HG02588 (cell line): ENCODE measurements at regions not wholly inside any gene's neighbourhood (a gene's known extent, or its start where the extent isn't known, plus 50 kb on each side); places are given as distances from the start of the nearest gene placed in this dataset.

Experiments used
- ATAC-seq: cut with Tn5 transposase; IDR thresholded peaks from one replicate; pipeline ENCODE4 v1.9.1; 2021; ENCODE audit warnings: mild to moderate bottlenecking, moderate library complexity; ENCODE audit not compliant: unreplicated experiment

GRCh38 chr9:108473209-108474112, 382.3 kb downstream of the ACTL7B start:
- ATAC-seq = no peak

- no peak for ATAC-seq
Observed at GRCh38 chr9:108469654-108470053, 386.1 kb downstream of the ACTL7B start.

GRCh38 chr9:108468364-108468763, 387.4 kb downstream of the ACTL7B start:
- ATAC-seq = no peak

DNA sequence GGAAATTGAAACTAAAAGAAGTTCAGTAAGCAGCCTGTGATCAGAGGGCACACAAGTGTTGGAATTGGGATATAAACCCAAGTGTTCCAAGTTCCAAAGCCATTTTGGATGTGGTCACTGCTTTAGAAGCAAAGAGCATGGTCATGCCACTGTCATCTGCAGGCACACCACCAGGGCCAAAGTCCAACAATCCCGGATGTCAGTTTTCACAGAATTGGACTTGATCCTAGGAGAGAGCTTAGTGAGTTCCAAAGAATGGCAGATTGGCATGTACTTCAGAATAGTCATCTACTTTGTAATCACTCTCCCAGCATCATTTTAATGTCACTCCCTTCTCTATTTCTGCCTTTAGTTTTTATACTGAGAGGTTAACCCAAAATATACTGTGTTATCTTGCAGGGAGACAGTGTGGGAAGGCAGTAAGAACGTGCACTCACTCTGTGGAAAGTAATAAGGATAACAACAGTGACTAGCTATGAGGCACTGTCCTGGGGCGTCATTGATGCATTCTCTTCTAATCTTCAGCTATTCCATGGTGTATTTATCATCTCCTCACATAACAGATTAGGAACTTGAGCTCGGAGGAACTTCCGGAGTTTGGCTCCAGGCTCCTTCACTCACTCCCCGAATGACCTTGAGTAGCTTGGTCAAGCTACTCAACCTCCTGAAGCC, 388.0 kb downstream of the ACTL7B start:
- no peak for ATAC-seq

DNA sequence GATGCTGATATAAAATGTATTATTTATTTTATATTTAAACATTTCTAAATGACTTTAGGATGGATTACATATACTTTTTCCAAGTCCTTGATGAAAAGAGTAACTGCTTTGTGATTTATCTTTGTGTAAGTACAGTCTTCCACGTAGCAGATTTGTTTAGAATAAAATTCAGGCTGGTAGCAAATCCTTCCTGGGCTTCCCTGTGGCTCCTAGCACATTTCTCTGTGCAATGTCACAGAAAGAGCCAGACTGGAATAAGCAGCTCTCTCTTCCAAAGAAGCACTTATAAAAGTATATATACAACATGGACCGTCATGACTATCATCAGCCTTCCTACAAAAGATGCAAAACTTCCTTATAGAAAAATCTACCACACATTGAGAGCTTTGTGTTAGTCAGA, 388.6 kb downstream of the ACTL7B start:
- no peak for ATAC-seq

DNA sequence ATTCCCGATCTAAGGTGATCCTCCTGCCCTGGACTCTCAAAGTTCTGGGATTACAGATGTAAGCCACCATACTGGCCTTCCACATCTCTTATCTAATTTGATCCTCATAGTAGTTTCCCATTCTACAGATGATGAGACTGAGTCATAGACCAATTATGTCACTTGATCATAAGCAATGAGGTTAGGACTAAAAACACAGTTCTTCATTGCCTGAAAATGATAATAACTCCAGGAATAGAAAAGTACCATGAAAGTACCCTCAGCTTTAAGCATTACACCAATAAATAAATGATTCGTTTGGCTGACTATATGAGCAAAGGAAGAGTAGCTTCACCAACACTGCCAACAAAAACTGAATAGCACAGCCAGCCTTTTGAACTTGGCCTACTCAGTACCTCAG, 389.5 kb downstream of the ACTL7B start:
- ATAC-seq = no peak

DNA sequence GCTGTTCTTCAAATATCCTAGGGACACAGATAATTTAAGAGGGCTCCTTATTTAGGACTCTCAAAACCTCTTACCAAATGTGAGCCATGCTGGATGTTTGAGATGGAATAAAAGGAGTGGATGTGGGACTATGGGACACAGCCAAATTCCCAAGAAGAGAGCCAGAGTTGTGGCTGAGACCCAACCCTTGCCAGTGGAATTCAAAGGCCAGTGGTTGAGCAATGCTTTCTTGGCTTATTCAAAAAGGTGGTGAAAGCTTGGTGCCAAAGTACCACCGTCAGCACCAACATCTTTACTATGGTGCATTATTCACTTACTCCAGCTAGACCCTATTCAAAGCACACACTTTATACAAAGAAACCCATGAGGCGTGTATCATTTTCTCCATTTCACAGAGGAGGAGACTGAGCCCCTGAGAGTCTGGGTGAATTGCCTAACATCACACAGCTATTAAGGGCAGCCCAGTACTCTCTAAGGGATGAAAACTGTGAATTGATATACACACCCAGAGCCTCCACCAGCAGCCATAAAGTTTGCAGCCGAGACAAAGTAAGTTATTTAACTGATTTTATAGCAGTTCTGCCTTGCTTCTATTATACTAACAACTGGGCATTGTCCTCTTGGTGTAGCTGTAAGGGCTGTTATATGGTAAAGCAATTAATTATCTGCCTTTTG, 391.7 kb downstream of the ACTL7B start:
- ATAC-seq = no peak

GRCh38 chr9:108456903-108457302, 398.9 kb downstream of the ACTL7B start:
- no peak for ATAC-seq

DNA sequence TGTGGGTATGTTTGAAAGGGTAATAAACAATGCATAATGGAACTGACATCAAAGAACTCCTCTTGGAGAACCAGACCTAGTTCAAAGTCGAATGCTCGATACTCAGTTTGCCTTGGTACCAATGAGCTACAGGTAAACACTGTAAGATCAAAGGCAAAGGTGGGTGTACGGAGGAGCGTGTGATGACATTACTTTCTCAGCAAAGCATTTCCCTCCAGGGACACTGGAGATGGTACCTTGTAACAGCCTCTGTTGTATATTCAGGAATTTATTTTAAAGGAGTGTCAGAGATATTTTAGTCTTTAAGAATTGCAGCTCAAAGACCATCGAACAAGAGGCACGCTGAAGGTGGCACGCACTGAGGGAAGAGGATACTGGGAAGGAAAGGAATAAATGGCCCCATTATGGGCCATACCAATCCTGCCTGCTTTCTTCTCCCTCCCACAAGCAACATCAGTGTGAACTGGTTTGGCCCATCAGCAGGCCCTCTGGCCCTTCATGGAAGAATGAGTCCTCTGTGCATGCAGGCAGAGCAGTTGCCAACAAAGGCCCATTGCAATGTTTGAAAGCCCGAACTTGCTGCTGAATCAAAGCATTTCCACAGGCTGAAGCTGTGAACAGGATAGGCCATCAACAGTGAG, 410.2 kb downstream of the ACTL7B start:
- no peak for ATAC-seq

DNA sequence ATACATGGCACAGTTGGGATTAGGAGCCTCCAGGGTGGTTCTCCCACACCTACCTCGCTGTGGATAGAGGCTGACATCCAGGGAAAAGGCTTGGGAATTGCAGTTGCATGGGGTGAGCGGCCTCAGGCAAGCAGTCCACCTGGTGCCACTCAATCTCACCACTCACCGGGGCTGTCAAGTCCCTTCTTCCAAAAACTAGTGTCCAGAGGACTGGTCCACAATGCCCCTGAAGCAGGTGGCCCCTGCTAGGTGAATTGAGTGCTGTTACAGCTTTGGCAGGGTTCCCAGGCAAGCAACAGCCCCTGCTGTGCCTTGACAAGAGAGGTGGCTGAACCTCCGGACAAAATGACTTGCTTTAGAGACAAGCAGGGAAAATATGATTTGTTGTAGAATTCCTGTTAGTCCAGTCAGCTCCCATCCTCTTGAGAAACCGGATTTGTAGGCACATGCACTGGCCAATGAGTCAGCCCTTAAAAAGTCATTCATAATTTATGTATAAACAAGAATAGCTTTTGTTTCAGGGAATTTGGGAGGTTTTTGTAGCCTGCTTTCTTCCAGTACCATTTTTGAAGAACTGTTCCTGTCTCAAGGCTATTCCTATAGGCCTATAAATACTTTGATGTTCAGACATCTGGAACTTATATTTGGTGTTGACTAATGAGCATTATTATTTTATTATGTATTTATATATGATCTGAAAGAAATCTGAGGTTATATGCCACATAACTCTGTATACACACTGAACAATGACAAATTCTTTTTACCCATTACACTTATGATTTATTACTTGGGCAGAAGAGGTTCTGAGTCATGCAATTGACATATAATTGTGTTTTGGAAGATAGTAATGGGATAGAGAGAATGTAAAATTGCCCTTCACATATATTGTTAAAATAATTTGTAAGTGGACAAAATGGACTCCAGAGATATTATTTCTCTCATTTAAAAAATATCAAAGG, 411.1 kb downstream of the ACTL7B start:
- no peak for ATAC-seq

DNA sequence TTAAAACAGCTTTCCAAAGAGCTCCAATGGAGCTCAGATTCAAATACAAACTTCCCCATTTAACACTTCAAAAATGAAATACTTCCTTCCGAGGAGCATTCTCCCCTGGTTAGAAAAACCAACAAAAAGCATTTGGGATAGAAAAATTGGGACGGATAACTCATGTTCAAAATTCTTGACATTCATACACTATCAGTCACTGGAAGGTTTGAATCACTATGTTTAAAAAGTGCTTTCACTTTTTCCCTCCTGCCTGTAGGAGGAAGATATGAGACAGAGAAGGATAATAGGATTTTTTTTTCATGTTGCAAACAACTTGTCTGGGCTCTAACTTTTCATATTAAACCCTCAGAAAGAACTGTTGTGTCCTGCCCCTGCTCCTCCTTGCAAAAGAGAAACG, 412.0 kb downstream of the ACTL7B start:
- ATAC-seq = no peak

DNA sequence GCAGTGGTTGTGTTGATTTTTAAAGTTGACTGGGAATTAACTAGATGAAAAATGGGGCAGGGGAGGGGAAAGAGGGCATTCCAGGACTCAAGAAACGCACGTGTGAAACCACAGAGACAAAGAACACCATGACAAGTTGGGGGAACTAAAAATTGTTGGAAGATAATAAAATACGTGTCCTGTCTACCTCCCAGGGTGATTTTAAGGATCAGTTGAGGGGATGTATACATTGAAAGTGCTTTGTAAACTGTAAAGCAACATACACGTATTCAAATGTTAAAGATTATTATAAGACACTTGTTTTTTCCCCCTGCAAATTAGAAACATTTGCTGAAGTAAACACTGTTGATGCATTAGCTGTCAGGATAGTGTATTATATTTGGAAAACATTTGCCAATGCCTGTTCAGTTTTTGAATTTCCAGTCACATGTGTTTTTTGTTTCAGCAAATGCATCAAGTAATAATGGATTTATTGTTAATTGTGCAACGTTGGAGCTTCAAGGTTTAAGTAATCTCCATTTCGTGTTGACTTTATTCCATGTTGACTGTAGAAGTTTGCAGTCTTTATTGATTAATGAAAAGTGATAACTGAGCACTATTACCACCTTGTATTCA, 412.7 kb downstream of the ACTL7B start:
- ATAC-seq = no peak

DNA sequence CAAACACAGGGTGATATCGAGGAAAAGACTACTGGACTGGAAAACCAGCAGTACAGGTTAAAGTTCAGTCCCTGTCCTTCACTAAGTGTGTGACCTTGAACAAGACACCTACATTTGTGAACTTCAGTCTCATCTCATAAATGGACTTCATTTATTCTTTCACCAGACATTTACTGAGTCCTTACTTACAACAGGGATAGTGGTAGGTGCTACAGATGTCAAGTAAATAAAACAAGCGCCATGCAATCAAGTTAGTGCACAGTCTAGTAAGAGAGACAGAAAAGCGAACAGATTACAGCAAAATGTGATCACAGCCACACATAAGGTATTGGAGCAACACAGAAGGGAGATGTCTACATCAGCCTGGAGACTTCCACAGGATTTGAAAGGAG, 413.2 kb downstream of the ACTL7B start:
- ATAC-seq = no peak

- ATAC-seq = no peak
Observed at GRCh38 chr9:108441726-108442125, 414.1 kb downstream of the ACTL7B start.

DNA sequence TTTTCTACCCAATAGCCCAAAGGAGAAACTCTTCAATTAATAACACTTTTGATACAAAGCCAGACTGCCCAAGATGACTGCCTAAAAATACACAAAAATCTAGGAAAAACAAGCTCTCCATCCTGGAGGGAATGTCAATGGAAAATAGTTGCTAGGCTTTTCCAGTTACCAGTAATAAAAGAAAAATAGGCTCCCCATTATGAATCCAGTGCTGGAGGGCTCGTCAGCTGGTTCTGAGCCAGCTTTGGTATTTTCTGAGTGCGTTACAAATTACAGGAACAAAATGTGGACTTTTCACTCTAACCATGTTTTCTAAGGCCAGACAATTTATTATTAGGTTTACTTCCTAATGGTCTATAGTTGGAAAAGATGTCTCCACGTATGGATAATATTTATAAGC, 414.5 kb downstream of the ACTL7B start:
- no peak for ATAC-seq

DNA sequence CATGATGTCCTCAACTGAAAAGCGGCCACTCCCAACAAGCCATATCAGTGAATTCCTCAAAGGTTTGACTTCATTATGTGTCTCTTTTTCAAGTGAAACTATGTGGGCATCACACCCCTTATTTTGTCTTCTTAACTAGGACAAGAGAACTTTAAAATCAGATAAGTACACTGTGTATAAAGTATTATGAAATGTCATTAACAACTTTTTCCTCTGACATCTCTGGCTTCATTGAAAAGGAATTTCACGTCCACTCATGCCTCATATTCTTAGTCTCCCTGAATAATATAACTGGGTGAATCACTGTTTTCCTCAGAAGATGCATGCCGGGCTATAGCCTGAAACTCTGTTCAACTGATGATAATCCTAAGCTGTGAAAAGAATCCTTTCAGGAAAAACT, 415.8 kb downstream of the ACTL7B start:
- ATAC-seq = no peak

GRCh38 chr9:108437656-108438055, 418.1 kb downstream of the ACTL7B start:
- ATAC-seq = no peak

DNA sequence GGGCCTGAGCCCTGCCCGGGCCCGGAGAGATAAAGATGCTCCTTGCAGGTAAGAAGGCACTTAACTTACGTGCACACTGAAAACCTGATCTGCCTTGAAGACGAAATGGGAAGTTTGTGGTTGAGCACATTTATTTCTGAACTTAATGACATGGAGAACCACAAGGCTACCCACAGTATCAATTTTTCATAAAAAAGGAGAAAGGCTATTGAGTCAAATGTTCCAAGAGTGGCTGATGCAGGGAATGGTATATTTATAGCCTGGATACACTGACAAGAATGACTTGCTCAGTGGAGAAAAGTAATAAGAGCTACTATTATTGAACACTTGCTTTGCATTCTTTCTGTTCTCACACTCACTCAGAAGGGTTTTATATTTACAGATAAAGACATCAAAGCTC, 419.3 kb downstream of the ACTL7B start:
- ATAC-seq = no peak

- ATAC-seq = no peak
Observed at GRCh38 chr9:108434502-108434901, 421.3 kb downstream of the ACTL7B start.

GRCh38 chr9:108434036-108434435, 421.8 kb downstream of the ACTL7B start:
- no peak for ATAC-seq
